Neural progenitor cell (in vitro differentiated cells): ENCODE measurements at regions not wholly inside any gene's neighbourhood (a gene's known extent, or its start where the extent isn't known, plus 50 kb on each side); places are given as distances from the start of the nearest gene placed in this dataset.

Source experiments
- DNase-seq: peaks from one replicate; pipeline ENCODE4 v3.0.0-alpha.2; 2016; ENCODE audit warnings: low spot score
- H2AFZ ChIP-seq: fragments of 200-600 bp; sonication (generic); replicated peaks from 2 replicates; pipeline ENCODE4 v1.6.1; 2016; ENCODE audit warnings: antibody characterized with exemption
- H3F3A ChIP-seq: fragments of 200-600 bp; sonication (generic); 2 replicates; pipeline ENCODE4 v1.6.1; 2016; ENCODE audit warnings: antibody characterized with exemption, low read depth
- H3K27ac ChIP-seq: fragments of 200-600 bp; sonication (generic); 2 replicates; pipeline ENCODE4 v1.5.1; 2016; ENCODE audit warnings: mild to moderate bottlenecking
- H3K27me3 ChIP-seq: fragments of 200-600 bp; sonication (generic); 2 replicates; pipeline ENCODE4 v1.6.1; 2016; ENCODE audit warnings: mild to moderate bottlenecking, moderate library complexity
- H3K36me3 ChIP-seq: fragments of 200-600 bp; sonication (generic); 2 replicates; pipeline ENCODE4 v1.5.1; 2016
- H3K4me1 ChIP-seq: fragments of 200-600 bp; sonication (generic); 2 replicates; pipeline ENCODE4 v1.6.1; 2016; ENCODE audit warnings: mixed run types
- H3K4me2 ChIP-seq: fragments of 200-600 bp; sonication (generic); 2 replicates; pipeline ENCODE4 v1.6.1; 2016
- H3K4me3 ChIP-seq: fragments of 200-600 bp; sonication (generic); 2 replicates; pipeline ENCODE4 v1.5.1; 2016
- H3K79me2 ChIP-seq: fragments of 200-600 bp; sonication (generic); 2 replicates; pipeline ENCODE4 v1.6.1; 2016; ENCODE audit warnings: low read depth
- H3K9ac ChIP-seq: fragments of 200-600 bp; sonication (generic); 2 replicates; pipeline ENCODE4 v1.6.1; 2016
- H3K9me3 ChIP-seq: fragments of 200-600 bp; sonication (generic); 2 replicates; pipeline ENCODE4 v1.5.1; 2016; ENCODE audit warnings: low read depth
- H4K20me1 ChIP-seq: fragments of 200-600 bp; sonication (generic); 2 replicates; pipeline ENCODE4 v1.6.1; 2016; ENCODE audit warnings: low read depth
- H3K27ac Mint-ChIP-seq: 3 replicates; pipeline ENCODE4 v1.8.0; 2021; ENCODE audit warnings: mixed read lengths
- H3K27me3 Mint-ChIP-seq: 2 replicates; pipeline ENCODE4 v1.8.0; 2022; ENCODE audit warnings: low read depth, mild to moderate bottlenecking, inconsistent platforms, moderate library complexity, mixed read lengths; ENCODE audit not compliant: insufficient read depth
- H3K36me3 Mint-ChIP-seq: 3 replicates; pipeline ENCODE4 v1.8.0; 2021; ENCODE audit warnings: mixed read lengths
- H3K4me1 Mint-ChIP-seq: 3 replicates; pipeline ENCODE4 v1.8.0; 2021; ENCODE audit warnings: mixed read lengths
- H3K4me3 Mint-ChIP-seq: 3 replicates; pipeline ENCODE4 v1.8.0; 2021; ENCODE audit warnings: mild to moderate bottlenecking, moderate library complexity, mixed read lengths
- H3K9me3 Mint-ChIP-seq: 3 replicates; pipeline ENCODE4 v1.8.0; 2020; ENCODE audit warnings: mixed read lengths
- EZH2 ChIP-seq: fragments of 200-600 bp; sonication (generic); IDR thresholded peaks from 2 replicates; pipeline ENCODE4 v1.6.1; 2017; ENCODE audit warnings: antibody characterized with exemption, mild to moderate bottlenecking, moderate library complexity
- EZH2phosphoT487 ChIP-seq: fragments of 200-600 bp; sonication (generic); IDR thresholded peaks from 2 replicates; pipeline ENCODE4 v1.6.1; 2017; ENCODE audit warnings: antibody characterized with exemption
- TF ChIP-seq, protein P1 (sequence below): fragments of 200-600 bp; sonication (generic); IDR thresholded peaks from 2 replicates; pipeline ENCODE4 v1.5.1; 2017; ENCODE audit warnings: antibody characterized with exemption, mild to moderate bottlenecking

- no peak overlapping the region for H3K27ac Mint-ChIP-seq
- H3K4me1 Mint-ChIP-seq: no peaks in the 10 kb centered on the region
- no peak for DNase-seq
- H3K9ac ChIP-seq: no peak overlapping the region
- H3K79me2 ChIP-seq: no peaks in the 10 kb centered on the region
- no peaks in the 10 kb centered on the region for H3F3A ChIP-seq
- H3K9me3 ChIP-seq: no peaks in the 10 kb centered on the region
- H3K36me3 Mint-ChIP-seq: no peaks in the 10 kb centered on the region
- H3K4me2 ChIP-seq: no peak overlapping the region
- H3K27me3 Mint-ChIP-seq: no peaks in the 10 kb centered on the region
- no peak overlapping the region for H3K4me3 Mint-ChIP-seq
- no peak overlapping the region for H3K4me3 ChIP-seq
- H3K27ac ChIP-seq: no peak overlapping the region
- no peaks in the 10 kb centered on the region for H4K20me1 ChIP-seq
- no peaks in the 10 kb centered on the region for H3K36me3 ChIP-seq
- no peak for TF ChIP-seq EZH2phosphoT487
- no peak for TF ChIP-seq EZH2
- TF ChIP-seq, protein P1, sequence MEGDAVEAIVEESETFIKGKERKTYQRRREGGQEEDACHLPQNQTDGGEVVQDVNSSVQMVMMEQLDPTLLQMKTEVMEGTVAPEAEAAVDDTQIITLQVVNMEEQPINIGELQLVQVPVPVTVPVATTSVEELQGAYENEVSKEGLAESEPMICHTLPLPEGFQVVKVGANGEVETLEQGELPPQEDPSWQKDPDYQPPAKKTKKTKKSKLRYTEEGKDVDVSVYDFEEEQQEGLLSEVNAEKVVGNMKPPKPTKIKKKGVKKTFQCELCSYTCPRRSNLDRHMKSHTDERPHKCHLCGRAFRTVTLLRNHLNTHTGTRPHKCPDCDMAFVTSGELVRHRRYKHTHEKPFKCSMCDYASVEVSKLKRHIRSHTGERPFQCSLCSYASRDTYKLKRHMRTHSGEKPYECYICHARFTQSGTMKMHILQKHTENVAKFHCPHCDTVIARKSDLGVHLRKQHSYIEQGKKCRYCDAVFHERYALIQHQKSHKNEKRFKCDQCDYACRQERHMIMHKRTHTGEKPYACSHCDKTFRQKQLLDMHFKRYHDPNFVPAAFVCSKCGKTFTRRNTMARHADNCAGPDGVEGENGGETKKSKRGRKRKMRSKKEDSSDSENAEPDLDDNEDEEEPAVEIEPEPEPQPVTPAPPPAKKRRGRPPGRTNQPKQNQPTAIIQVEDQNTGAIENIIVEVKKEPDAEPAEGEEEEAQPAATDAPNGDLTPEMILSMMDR: no peak
- no peaks in the 10 kb centered on the region for H3K9me3 Mint-ChIP-seq
- H3K27me3 ChIP-seq: no peaks in the 10 kb centered on the region
- no peaks in the 10 kb centered on the region for H3K4me1 ChIP-seq
- H2AFZ ChIP-seq: no peak overlapping the region
These were observed 341.3 kb upstream of the LINC00305 start for GRCh38 chr18:64490207-64490606.

DNA sequence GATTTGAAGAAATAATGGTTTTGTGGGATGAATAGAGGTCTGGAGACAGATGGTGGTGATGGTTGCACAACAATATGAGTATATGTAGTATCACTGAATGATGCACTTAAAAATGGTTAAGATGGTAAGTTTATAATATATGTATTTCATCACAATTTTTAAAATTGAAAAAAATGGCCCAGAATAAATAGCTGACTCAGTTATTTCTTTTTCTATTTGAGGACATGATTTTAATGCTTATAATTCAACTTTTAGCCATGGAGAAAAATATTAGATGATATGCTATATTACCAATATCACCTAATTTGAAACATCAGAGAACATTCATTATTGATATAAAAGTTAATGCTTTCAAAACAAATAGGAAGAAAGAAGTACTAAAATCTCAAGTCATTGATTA, 339.8 kb upstream of the LINC00305 start:
- Histone ChIP-seq H3F3A (no peaks in the 10 kb centered on the region), H3K79me2 (no peaks in the 10 kb centered on the region), H3K36me3 (no peaks in the 10 kb centered on the region), H3K4me1 (no peaks in the 10 kb centered on the region), H2AFZ (no peak overlapping the region), H3K27ac (no peak overlapping the region), H4K20me1 (no peaks in the 10 kb centered on the region), H3K27me3 (no peaks in the 10 kb centered on the region), H3K9ac (no peak overlapping the region), H3K4me3 (no peak overlapping the region), H3K4me2 (no peak overlapping the region), H3K9me3 (no peaks in the 10 kb centered on the region)
- no peak overlapping the region for H3K27ac Mint-ChIP-seq
- no peaks in the 10 kb centered on the region for H3K4me1 Mint-ChIP-seq
- no peaks in the 10 kb centered on the region for H3K9me3 Mint-ChIP-seq
- H3K4me3 Mint-ChIP-seq: no peak overlapping the region
- no peaks in the 10 kb centered on the region for H3K27me3 Mint-ChIP-seq
- DNase-seq: no peak
- TF ChIP-seq, protein P1: no peak
- H3K36me3 Mint-ChIP-seq: no peaks in the 10 kb centered on the region

- no peaks in the 10 kb centered on the region for H3K9me3 ChIP-seq
- TF ChIP-seq, protein P1: no peak
- no peak for TF ChIP-seq EZH2
- TF ChIP-seq EZH2phosphoT487: no peak
- H3K36me3 Mint-ChIP-seq: no peaks in the 10 kb centered on the region
- no peak overlapping the region for H2AFZ ChIP-seq
- H3F3A ChIP-seq: no peaks in the 10 kb centered on the region
- no peaks in the 10 kb centered on the region for H3K27me3 ChIP-seq
- peaks cover 7% of the 10 kb centered on the region for H3K4me1 Mint-ChIP-seq
- H3K4me3 ChIP-seq: no peak overlapping the region
- no peak overlapping the region for H3K4me2 ChIP-seq
- no peaks in the 10 kb centered on the region for H3K9me3 Mint-ChIP-seq
- no peak overlapping the region for H3K27ac ChIP-seq
- H3K4me3 Mint-ChIP-seq: no peak overlapping the region
- no peak for DNase-seq
- H3K27me3 Mint-ChIP-seq: no peaks in the 10 kb centered on the region
- H3K9ac ChIP-seq: no peak overlapping the region
- no peaks in the 10 kb centered on the region for H4K20me1 ChIP-seq
- no peaks in the 10 kb centered on the region for H3K36me3 ChIP-seq
- no peaks in the 10 kb centered on the region for H3K79me2 ChIP-seq
- no peaks in the 10 kb centered on the region for H3K4me1 ChIP-seq
- no peak overlapping the region for H3K27ac Mint-ChIP-seq
These were observed 325.9 kb upstream of the LINC00305 start for GRCh38 chr18:64474773-64475172.

- Histone ChIP-seq H3K4me1 (no peaks in the 10 kb centered on the region), H3K9me3 (no peaks in the 10 kb centered on the region), H3K27ac (no peak overlapping the region), H3K4me3 (no peak overlapping the region), H2AFZ (no peak overlapping the region), H4K20me1 (no peaks in the 10 kb centered on the region), H3K4me2 (no peak overlapping the region), H3F3A (no peaks in the 10 kb centered on the region), H3K79me2 (no peaks in the 10 kb centered on the region), H3K36me3 (no peaks in the 10 kb centered on the region), H3K9ac (no peak overlapping the region), H3K27me3 (no peaks in the 10 kb centered on the region)
- Mint-ChIP-seq H3K9me3 (no peaks in the 10 kb centered on the region), H3K36me3 (no peaks in the 10 kb centered on the region), H3K4me3 (no peak overlapping the region), H3K27me3 (no peaks in the 10 kb centered on the region), H3K4me1 (peaks cover 7% of the 10 kb centered on the region), H3K27ac (no peak overlapping the region)
- TF ChIP-seq EZH2phosphoT487 (no peak), EZH2 (no peak)
- TF ChIP-seq, protein P1: no peak
- no peak for DNase-seq
These were observed 325.4 kb upstream of the LINC00305 start for GRCh38 chr18:64474255-64474654.
